ENCODE measurements at regions not wholly inside any gene's neighbourhood (a gene's known extent, or its start where the extent isn't known, plus 50 kb on each side); places are given as distances from the start of the nearest gene placed in this dataset.

DNA sequence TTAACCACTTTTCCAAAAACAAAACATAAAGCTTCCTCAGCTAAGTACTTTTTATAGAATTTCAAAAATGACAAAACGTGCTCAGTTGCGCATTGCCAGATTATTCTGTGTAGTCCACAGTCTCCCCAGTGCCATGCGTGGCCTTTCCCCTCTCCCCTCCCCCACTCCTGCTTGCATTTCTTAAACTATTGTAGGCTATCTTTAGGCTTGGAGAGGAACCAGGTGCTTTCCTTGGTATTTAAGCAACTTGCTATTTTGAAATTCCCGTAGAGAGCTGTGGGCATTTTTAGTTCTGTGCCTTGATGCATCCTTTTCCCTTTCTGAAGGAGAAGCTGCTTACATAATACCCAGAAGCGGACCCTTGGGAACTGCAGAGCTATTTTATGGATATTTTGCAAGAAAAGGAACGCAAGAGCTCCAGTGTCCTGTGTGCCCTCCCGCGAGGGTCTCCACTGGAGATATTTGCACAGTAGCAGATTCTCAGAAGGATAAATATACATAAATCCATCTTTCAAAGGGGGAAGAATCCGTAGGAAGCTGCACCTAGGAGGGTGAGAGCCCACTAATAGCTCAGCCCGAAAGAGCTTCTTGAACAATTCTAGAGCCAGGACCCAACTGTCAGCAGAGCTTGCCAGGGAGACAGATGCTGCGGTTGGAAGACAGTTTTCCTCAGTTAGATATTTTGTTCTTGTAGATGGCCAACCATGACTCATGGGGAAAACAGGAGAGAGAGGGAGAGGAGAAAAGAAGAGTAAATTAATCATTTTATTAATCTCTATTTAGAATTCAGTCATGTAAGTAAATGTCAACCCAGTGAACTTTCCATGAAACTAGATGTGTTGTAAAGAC lies 1298.3 kb upstream of the WWC1 start:
- Histone ChIP-seq H3K4me1 (ENCODE audit: control insufficient read depth in 4 of 4, insufficient read depth in 4 of 4, low read length in 3 of 4) (no peaks in the 10 kb centered on the region), H3K9me3 (ENCODE audit: control insufficient read depth in 4 of 4, low read length in 3 of 4) (no peaks in the 10 kb centered on the region), H3K9ac (ENCODE audit: low read depth in 1 of 2, low read length in 2 of 2) (no peak overlapping the region), H3K36me3 (ENCODE audit: control insufficient read depth in 4 of 4, insufficient read depth in 3 of 4, low read depth in 1 of 4, low read length in 3 of 4) (no peaks in the 10 kb centered on the region), H3K27ac (ENCODE audit: low read depth in 1 of 2, low read length in 2 of 2) (no peak overlapping the region), H3K27me3 (ENCODE audit: control insufficient read depth in 4 of 4, insufficient read depth in 4 of 4, low read length in 3 of 4) (no peaks in the 10 kb centered on the region), H3K4me3 (ENCODE audit: low read depth in 1 of 3, low read length in 3 of 3) (no peak overlapping the region)
- TF ChIP-seq ATF3 (IDR thresholded peaks at IDR 0.05) (no peak), EGR1 (IDR thresholded peaks at IDR 0.05; ENCODE audit: low read depth in 2 of 2) (no peak), RAD21 (IDR thresholded peaks at IDR 0.05) (no peak), JUND (IDR thresholded peaks at IDR 0.05) (no peak), HNF4G (IDR thresholded peaks at IDR 0.05) (no peak), CTCF (IDR thresholded peaks at IDR 0.05; ENCODE audit: low read depth, low read length, missing input control) (no peak), FOXA1 (IDR thresholded peaks at IDR 0.05) (no peak), NR2F2 (IDR thresholded peaks at IDR 0.05) (no peak), RXRA (IDR thresholded peaks at IDR 0.05) (no peak), TAF1 (conservative IDR thresholded peaks at IDR 0.05) (no peak), HNF4A (conservative IDR thresholded peaks at IDR 0.05) (no peak), ZBTB33 (IDR thresholded peaks at IDR 0.05) (no peak), FOXA2 (IDR thresholded peaks at IDR 0.05) (no peak), SP1 (IDR thresholded peaks at IDR 0.05) (no peak), YY1 (IDR thresholded peaks at IDR 0.05) (no peak), GABPA (IDR thresholded peaks at IDR 0.05 in 1 of 2, conservative IDR thresholded peaks at IDR 0.05 in 1 of 2) (no peak)
- TF ChIP-seq, protein P1, sequence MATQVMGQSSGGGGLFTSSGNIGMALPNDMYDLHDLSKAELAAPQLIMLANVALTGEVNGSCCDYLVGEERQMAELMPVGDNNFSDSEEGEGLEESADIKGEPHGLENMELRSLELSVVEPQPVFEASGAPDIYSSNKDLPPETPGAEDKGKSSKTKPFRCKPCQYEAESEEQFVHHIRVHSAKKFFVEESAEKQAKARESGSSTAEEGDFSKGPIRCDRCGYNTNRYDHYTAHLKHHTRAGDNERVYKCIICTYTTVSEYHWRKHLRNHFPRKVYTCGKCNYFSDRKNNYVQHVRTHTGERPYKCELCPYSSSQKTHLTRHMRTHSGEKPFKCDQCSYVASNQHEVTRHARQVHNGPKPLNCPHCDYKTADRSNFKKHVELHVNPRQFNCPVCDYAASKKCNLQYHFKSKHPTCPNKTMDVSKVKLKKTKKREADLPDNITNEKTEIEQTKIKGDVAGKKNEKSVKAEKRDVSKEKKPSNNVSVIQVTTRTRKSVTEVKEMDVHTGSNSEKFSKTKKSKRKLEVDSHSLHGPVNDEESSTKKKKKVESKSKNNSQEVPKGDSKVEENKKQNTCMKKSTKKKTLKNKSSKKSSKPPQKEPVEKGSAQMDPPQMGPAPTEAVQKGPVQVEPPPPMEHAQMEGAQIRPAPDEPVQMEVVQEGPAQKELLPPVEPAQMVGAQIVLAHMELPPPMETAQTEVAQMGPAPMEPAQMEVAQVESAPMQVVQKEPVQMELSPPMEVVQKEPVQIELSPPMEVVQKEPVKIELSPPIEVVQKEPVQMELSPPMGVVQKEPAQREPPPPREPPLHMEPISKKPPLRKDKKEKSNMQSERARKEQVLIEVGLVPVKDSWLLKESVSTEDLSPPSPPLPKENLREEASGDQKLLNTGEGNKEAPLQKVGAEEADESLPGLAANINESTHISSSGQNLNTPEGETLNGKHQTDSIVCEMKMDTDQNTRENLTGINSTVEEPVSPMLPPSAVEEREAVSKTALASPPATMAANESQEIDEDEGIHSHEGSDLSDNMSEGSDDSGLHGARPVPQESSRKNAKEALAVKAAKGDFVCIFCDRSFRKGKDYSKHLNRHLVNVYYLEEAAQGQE (IDR thresholded peaks at IDR 0.05): no peak
- TF ChIP-seq, protein P2, sequence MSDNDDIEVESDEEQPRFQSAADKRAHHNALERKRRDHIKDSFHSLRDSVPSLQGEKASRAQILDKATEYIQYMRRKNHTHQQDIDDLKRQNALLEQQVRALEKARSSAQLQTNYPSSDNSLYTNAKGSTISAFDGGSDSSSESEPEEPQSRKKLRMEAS (IDR thresholded peaks at IDR 0.05): no peak
- DNase-seq (ENCODE audit: low spot score): no peak
- WGBS: 68% methylated on average over 11 of the region's 11 CpGs

All from liver (tissue), 8 donors.